Neural crest cell (in vitro differentiated cells): ENCODE measurements at regions not wholly inside any gene's neighbourhood (a gene's known extent, or its start where the extent isn't known, plus 50 kb on each side); places are given as distances from the start of the nearest gene placed in this dataset.

ENCODE experiments used
- DNase-seq: peaks from one replicate; pipeline ENCODE4 v3.0.0; 2021; ENCODE audit warnings: low read depth, mixed read lengths, low spot score
- H3K27ac Mint-ChIP-seq: one replicate; pipeline ENCODE4 v1.8.0; 2021; ENCODE audit warnings: mild to moderate bottlenecking, mixed read lengths; ENCODE audit not compliant: unreplicated experiment
- H3K27me3 Mint-ChIP-seq: 2 replicates; pipeline ENCODE4 v1.8.0; 2021; ENCODE audit warnings: low read depth, mild to moderate bottlenecking, mixed read lengths
- H3K36me3 Mint-ChIP-seq: 2 replicates; pipeline ENCODE4 v1.8.0; 2021; ENCODE audit warnings: low read depth, mild to moderate bottlenecking, mixed read lengths
- H3K4me1 Mint-ChIP-seq: 2 replicates; pipeline ENCODE4 v1.8.0; 2021; ENCODE audit warnings: mixed read lengths
- H3K4me3 Mint-ChIP-seq: one replicate; pipeline ENCODE4 v1.8.0; 2021; ENCODE audit warnings: mild to moderate bottlenecking, mixed read lengths
- H3K9me3 Mint-ChIP-seq: 2 replicates; pipeline ENCODE4 v1.8.0; 2021; ENCODE audit warnings: mixed read lengths
- TF ChIP-seq, protein P1 (sequence below): fragments of 200-600 bp; sonication (generic); conservative IDR thresholded peaks from 2 replicates; pipeline ENCODE4 v1.5.0; 2021; ENCODE audit warnings: antibody characterized with exemption, mild to moderate bottlenecking

DNA sequence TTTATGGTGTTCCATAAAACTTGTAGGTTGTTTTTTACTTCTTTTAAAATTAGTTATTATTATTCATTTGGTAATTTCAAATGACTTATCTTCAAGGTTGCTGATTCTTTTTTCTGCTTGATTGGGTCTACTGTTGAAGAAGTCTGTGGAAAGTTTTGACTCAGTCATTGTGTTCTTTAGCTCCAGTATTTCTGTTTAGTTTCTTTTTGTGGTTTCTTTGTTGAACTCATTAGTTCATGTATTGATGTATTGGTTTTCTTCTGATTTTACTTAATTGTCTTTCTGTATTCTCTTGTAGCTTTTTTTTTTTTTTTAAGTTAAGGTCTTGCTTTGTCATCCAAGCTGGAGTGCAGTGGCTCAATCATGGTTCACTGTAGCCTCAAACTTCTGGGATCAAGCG lies 345.4 kb upstream of the MEF2C start:
- no peaks in the 10 kb centered on the region for H3K27me3 Mint-ChIP-seq
- H3K4me3 Mint-ChIP-seq = no peak overlapping the region
- no peak for DNase-seq
- H3K9me3 Mint-ChIP-seq = peaks cover 3% of the 10 kb centered on the region
- no peak overlapping the region for H3K27ac Mint-ChIP-seq
- TF ChIP-seq, protein P1, sequence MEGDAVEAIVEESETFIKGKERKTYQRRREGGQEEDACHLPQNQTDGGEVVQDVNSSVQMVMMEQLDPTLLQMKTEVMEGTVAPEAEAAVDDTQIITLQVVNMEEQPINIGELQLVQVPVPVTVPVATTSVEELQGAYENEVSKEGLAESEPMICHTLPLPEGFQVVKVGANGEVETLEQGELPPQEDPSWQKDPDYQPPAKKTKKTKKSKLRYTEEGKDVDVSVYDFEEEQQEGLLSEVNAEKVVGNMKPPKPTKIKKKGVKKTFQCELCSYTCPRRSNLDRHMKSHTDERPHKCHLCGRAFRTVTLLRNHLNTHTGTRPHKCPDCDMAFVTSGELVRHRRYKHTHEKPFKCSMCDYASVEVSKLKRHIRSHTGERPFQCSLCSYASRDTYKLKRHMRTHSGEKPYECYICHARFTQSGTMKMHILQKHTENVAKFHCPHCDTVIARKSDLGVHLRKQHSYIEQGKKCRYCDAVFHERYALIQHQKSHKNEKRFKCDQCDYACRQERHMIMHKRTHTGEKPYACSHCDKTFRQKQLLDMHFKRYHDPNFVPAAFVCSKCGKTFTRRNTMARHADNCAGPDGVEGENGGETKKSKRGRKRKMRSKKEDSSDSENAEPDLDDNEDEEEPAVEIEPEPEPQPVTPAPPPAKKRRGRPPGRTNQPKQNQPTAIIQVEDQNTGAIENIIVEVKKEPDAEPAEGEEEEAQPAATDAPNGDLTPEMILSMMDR = no peak
- H3K36me3 Mint-ChIP-seq = peaks cover 2% of the 10 kb centered on the region
- no peaks in the 10 kb centered on the region for H3K4me1 Mint-ChIP-seq

DNA sequence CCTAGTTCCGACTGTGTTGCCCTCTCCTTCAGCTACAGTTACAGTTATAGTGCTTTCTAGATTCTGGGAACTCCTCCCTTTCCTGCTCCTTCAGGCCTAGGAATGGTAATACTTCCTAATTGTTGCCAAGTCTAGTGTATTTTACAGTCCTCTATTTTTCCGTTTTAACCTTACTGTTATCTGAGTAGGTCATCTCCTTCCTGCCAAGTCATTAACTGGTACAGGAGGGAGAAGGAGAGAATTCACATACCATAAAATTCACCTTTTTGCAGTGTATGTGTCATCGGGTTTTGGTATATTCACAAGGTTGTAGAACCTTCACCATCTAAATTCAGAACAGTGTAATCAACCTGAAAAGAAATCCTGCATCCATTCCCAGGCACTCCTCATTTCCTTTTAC lies 335.4 kb upstream of the MEF2C start:
- H3K36me3 Mint-ChIP-seq = peaks cover 3% of the 10 kb centered on the region
- DNase-seq = no peak
- H3K27ac Mint-ChIP-seq = no peak overlapping the region
- peaks cover 7% of the 10 kb centered on the region for H3K4me1 Mint-ChIP-seq
- no peak overlapping the region for H3K4me3 Mint-ChIP-seq
- peaks cover 2% of the 10 kb centered on the region for H3K9me3 Mint-ChIP-seq
- TF ChIP-seq, protein P1 = no peak
- H3K27me3 Mint-ChIP-seq = peaks cover 27% of the 10 kb centered on the region

DNA sequence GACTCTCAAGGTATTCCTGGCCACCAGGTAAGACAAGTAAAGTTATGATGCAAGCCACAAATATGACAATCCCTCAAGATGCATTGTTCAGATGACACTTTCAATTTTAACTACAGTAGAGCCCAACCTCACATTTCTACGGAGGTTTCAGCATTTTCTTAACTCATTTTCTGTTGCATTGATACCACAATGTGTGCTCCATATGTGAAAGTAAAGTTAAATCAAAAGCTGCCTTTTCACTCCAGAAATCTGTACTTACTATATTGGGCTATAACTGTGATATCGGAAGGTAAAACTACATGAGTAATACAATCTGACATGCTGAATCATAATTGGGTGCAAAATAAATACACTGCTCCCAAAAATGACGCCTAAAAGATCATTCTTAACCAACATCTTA lies 333.6 kb upstream of the MEF2C start:
- Mint-ChIP-seq H3K4me3 (no peak overlapping the region), H3K36me3 (peaks cover 3% of the 10 kb centered on the region), H3K27ac (no peak overlapping the region), H3K9me3 (peaks cover 2% of the 10 kb centered on the region), H3K4me1 (peaks cover 7% of the 10 kb centered on the region), H3K27me3 (peaks cover 40% of the 10 kb centered on the region)
- no peak for DNase-seq
- TF ChIP-seq, protein P1 = no peak

DNA sequence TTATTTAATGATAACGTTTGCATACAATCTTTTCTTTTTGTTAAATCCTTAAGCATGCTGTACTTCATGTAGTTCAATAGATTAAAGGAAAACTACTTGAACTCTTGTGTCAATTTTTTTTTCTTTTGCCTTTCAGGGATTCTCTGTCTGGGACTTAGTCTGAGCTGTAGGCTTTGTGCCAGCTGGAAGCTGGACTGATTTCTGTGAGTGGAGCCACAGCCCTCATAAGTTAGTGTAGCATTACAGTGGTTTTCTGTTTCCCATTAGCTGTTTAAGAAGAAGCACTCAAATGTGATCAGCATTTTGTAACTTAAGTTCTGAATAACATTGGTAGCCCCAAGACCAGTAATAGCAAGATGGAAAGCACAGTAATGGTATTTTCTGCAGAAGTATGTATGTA lies 330.6 kb upstream of the MEF2C start:
- H3K4me1 Mint-ChIP-seq = peaks cover 14% of the 10 kb centered on the region
- no peaks in the 10 kb centered on the region for H3K36me3 Mint-ChIP-seq
- no peak overlapping the region for H3K27ac Mint-ChIP-seq
- no peak for DNase-seq
- no peak overlapping the region for H3K4me3 Mint-ChIP-seq
- TF ChIP-seq, protein P1 = no peak
- peaks cover 2% of the 10 kb centered on the region for H3K9me3 Mint-ChIP-seq
- peaks cover 48% of the 10 kb centered on the region for H3K27me3 Mint-ChIP-seq

DNA sequence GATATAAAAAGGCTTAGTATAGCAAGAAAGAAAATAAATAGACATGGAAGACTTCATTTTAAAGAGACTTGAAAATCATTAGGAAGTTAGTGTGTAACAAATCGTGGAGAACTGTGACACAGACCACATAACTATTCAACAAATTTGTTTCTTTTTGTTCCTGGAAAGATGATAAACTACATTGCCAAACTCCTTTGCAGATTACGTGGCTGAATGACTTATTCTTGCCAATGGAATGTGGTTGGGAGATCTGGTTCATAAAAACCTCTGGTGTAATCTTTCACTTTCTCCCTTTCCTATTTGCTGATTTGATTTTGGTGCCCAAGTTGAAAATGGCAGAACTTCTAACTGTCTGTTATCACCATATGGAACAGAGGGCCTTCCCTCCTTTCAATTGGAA lies 328.9 kb upstream of the MEF2C start:
- peaks cover 2% of the 10 kb centered on the region for H3K9me3 Mint-ChIP-seq
- H3K27me3 Mint-ChIP-seq = peaks cover 36% of the 10 kb centered on the region
- no peak for DNase-seq
- no peaks in the 10 kb centered on the region for H3K36me3 Mint-ChIP-seq
- TF ChIP-seq, protein P1 = no peak
- no peak overlapping the region for H3K27ac Mint-ChIP-seq
- H3K4me3 Mint-ChIP-seq = no peak overlapping the region
- peaks cover 15% of the 10 kb centered on the region for H3K4me1 Mint-ChIP-seq

DNA sequence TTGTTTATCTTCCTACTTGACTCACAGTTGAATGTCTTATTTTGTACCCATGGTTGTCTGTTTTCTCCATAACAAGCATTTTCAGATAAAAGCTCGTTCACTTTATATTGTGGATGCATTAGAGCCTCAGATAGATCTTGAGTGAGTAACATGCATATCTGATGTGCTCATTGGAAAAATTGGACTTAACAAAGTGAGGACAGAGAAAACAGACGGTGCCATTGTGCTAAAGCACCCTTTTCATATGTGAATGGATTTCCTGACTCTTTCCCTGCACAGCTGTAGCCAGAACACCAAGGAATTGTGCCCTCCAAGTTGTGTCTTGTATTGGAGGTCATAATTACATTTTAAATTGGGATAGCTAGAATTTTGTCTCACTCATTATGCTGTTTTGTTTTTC lies 325.8 kb upstream of the MEF2C start:
- H3K27me3 Mint-ChIP-seq = peaks cover 25% of the 10 kb centered on the region
- peaks cover 2% of the 10 kb centered on the region for H3K9me3 Mint-ChIP-seq
- H3K27ac Mint-ChIP-seq = no peak overlapping the region
- H3K4me3 Mint-ChIP-seq = no peak overlapping the region
- H3K4me1 Mint-ChIP-seq = peaks cover 8% of the 10 kb centered on the region
- DNase-seq = no peak
- H3K36me3 Mint-ChIP-seq = no peaks in the 10 kb centered on the region
- TF ChIP-seq, protein P1 = no peak
